Keratinocyte (primary cell): ENCODE measurements at regions not wholly inside any gene's neighbourhood (a gene's known extent, or its start where the extent isn't known, plus 50 kb on each side); places are given as distances from the start of the nearest gene placed in this dataset.

ENCODE experiments used
- EZH2 ChIP-seq: IDR thresholded peaks from one replicate; pipeline ENCODE4 v1.6.1; 2012; ENCODE audit warnings: inconsistent platforms, mild to moderate bottlenecking, low read length, moderate library complexity
- TF ChIP-seq, protein P1 (sequence below), 3 experiments: IDR thresholded peaks in 1 of 3; conservative IDR thresholded peaks in 1 of 3; optimal IDR thresholded peaks in 1 of 3; 2 replicates in 2 of 3; 3 replicates in 1 of 3; pipeline versions ENCODE3 to v1.5.1; 2011; ENCODE audit warnings: low read length in 3 of 3, mild to moderate bottlenecking in 3 of 3, moderate library complexity in 2 of 3, control low read depth in 1 of 3, inconsistent platforms in 1 of 3; ENCODE audit not compliant: insufficient read depth in 2 of 3; ENCODE audit errors: extremely low read depth in 1 of 3

DNA sequence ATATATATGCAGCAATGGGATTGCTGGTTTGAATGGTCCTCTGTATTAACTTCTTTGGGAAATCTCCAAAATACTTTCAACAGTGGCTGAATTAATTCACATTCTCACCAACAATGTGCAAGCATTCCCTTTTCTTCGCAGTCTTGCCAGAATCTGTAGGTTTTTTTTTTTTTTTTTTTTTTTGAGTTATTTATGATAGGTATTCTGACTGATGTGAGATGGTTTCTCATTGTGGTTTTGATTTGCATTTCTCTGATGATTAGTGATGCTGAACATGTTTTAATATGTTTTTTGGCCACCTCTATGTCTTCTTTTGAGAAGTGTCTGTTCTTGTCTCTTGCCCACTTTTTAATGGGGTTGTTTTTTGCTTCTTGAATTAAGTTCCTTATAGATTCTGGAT, 2041.5 kb upstream of the PCDH20 start:
- TF ChIP-seq, protein P1, sequence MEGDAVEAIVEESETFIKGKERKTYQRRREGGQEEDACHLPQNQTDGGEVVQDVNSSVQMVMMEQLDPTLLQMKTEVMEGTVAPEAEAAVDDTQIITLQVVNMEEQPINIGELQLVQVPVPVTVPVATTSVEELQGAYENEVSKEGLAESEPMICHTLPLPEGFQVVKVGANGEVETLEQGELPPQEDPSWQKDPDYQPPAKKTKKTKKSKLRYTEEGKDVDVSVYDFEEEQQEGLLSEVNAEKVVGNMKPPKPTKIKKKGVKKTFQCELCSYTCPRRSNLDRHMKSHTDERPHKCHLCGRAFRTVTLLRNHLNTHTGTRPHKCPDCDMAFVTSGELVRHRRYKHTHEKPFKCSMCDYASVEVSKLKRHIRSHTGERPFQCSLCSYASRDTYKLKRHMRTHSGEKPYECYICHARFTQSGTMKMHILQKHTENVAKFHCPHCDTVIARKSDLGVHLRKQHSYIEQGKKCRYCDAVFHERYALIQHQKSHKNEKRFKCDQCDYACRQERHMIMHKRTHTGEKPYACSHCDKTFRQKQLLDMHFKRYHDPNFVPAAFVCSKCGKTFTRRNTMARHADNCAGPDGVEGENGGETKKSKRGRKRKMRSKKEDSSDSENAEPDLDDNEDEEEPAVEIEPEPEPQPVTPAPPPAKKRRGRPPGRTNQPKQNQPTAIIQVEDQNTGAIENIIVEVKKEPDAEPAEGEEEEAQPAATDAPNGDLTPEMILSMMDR (optimal IDR thresholded peaks at IDR 0.05 in 1 of 3, IDR thresholded peaks at IDR 0.05 in 1 of 3, conservative IDR thresholded peaks at IDR 0.05 in 1 of 3; ENCODE audit: extremely low read depth in 1 of 3, insufficient read depth in 2 of 3, low read length in 3 of 3), result no peak
- TF ChIP-seq EZH2, result no peak
